CD4-positive, CD25-positive, alpha-beta regulatory T cell (primary cell): ENCODE measurements at regions not wholly inside any gene's neighbourhood (a gene's known extent, or its start where the extent isn't known, plus 50 kb on each side); places are given as distances from the start of the nearest gene placed in this dataset.
"Not testable (repeated sequence)": the region's sequence is repeated elsewhere in the genome, so short reads cannot be mapped to it uniquely, and the experiment has no call there.

ENCODE experiments used
- ATAC-seq, 2 donors: fragments of 150-1000 bp; cut with Tn5 transposase; one replicate each; pipeline ENCODE4 v1.10.0; 2021; ENCODE audit warnings: low read depth in 2 of 2, moderate number of reproducible peaks in 2 of 2, moderate library complexity in 1 of 2
- DNase-seq, 3 donors: peaks; one replicate each; pipeline versions ENCODE4 v3.0.0 to v3.0.0-alpha.2; 2012 to 2022; ENCODE audit warnings: mixed read lengths in 1 of 3
- H3K27ac ChIP-seq: one replicate; pipeline ENCODE4 v1.7.0; 2013; ENCODE audit warnings: mild to moderate bottlenecking, low read length; ENCODE audit not compliant: insufficient read depth, poor library complexity, severe bottlenecking
- H3K27me3 ChIP-seq: one replicate; pipeline ENCODE4 v1.7.0; 2013; ENCODE audit warnings: low read length; ENCODE audit not compliant: control insufficient read depth, insufficient read depth
- H3K36me3 ChIP-seq: one replicate; pipeline ENCODE4 v1.7.0; 2013; ENCODE audit warnings: mild to moderate bottlenecking, low read length, moderate library complexity; ENCODE audit not compliant: control insufficient read depth, insufficient read depth
- H3K4me1 ChIP-seq: 2 replicates; pipeline ENCODE4 v1.7.0; 2013; ENCODE audit warnings: mild to moderate bottlenecking, low read length; ENCODE audit not compliant: insufficient read depth, control insufficient read depth, poor library complexity, severe bottlenecking
- H3K4me3 ChIP-seq: one replicate; pipeline ENCODE4 v1.7.0; 2013; ENCODE audit warnings: low read depth, mild to moderate bottlenecking, low read length, moderate library complexity
- H3K9me3 ChIP-seq, 2 experiments: 1 replicate in 1 of 2; 2 replicates in 1 of 2; pipeline ENCODE4 v1.7.0; 2013; ENCODE audit warnings: low read length in 2 of 2, mild to moderate bottlenecking in 1 of 2, moderate library complexity in 1 of 2; ENCODE audit not compliant: control insufficient read depth in 2 of 2
- H3K27ac Mint-ChIP-seq, 3 donors: one replicate each; pipeline ENCODE4 v1.8.0; 2020 to 2022; ENCODE audit warnings: mild to moderate bottlenecking in 3 of 3, mixed read lengths in 3 of 3, moderate library complexity in 2 of 3
- H3K27me3 Mint-ChIP-seq: one replicate; pipeline ENCODE4 v1.8.0; 2022; ENCODE audit warnings: mild to moderate bottlenecking, mixed read lengths
- H3K36me3 Mint-ChIP-seq: one replicate; pipeline ENCODE4 v1.8.0; 2020; ENCODE audit warnings: mixed read lengths
- H3K4me1 Mint-ChIP-seq, 4 donors: one replicate each; pipeline ENCODE4 v1.8.0; 2020 to 2022; ENCODE audit warnings: mixed read lengths in 4 of 4, mild to moderate bottlenecking in 1 of 4
- H3K4me3 Mint-ChIP-seq, 4 donors: one replicate each; pipeline ENCODE4 v1.8.0; 2020 to 2022; ENCODE audit warnings: mild to moderate bottlenecking in 4 of 4, mixed read lengths in 4 of 4, moderate library complexity in 3 of 4
- H3K9me3 Mint-ChIP-seq, 7 donors: one replicate each; pipeline ENCODE4 v1.8.0; 2020 to 2022; ENCODE audit warnings: mixed read lengths in 7 of 7, mild to moderate bottlenecking in 3 of 7, moderate library complexity in 2 of 7

GRCh38 chr16:86075839-86076440 is 177.0 kb downstream of the IRF8 start:
- DNase-seq = no peak
- no peak overlapping the region for H3K27ac Mint-ChIP-seq

GRCh38 chr16:86076606-86077005 is 177.6 kb downstream of the IRF8 start:
- H3K27me3 Mint-ChIP-seq = no peaks in the 10 kb centered on the region
- Histone ChIP-seq H3K4me3 (no peak overlapping the region), H3K36me3 (no peaks in the 10 kb centered on the region), H3K9me3 (no peaks in the 10 kb centered on the region), H3K27ac (no peak overlapping the region), H3K27me3 (no peaks in the 10 kb centered on the region), H3K4me1 (no peaks in the 10 kb centered on the region)
- peaks cover 0 to 4% (median 0%) of the 10 kb centered on the region in 7 donors for H3K9me3 Mint-ChIP-seq
- H3K36me3 Mint-ChIP-seq = no peaks in the 10 kb centered on the region
- H3K4me3 Mint-ChIP-seq = no peak overlapping the region
- ATAC-seq (no peak), DNase-seq (no peak)
- no peak overlapping the region for H3K27ac Mint-ChIP-seq
- H3K4me1 Mint-ChIP-seq = no peaks in the 10 kb centered on the region

More at GRCh38 chr16:86075839-86076440, 177.0 kb downstream of the IRF8 start:
- Histone ChIP-seq H3K4me1 (no peaks in the 10 kb centered on the region), H3K4me3 (no peak overlapping the region), H3K36me3 (no peaks in the 10 kb centered on the region), H3K9me3 (no peaks in the 10 kb centered on the region), H3K27me3 (no peaks in the 10 kb centered on the region), H3K27ac (no peak overlapping the region)
- H3K36me3 Mint-ChIP-seq = no peaks in the 10 kb centered on the region
- H3K9me3 Mint-ChIP-seq = peaks cover 0 to 4% (median 0%) of the 10 kb centered on the region in 7 donors
- no peak for ATAC-seq
- H3K4me3 Mint-ChIP-seq = no peak overlapping the region
- no peaks in the 10 kb centered on the region for H3K27me3 Mint-ChIP-seq
- no peaks in the 10 kb centered on the region for H3K4me1 Mint-ChIP-seq

- H3K9me3 Mint-ChIP-seq = peaks cover 0 to 4% (median 0%) of the 10 kb centered on the region in 7 donors
- H3K27me3 Mint-ChIP-seq = no peaks in the 10 kb centered on the region
- no peak overlapping the region for H3K27ac Mint-ChIP-seq
- Histone ChIP-seq H3K4me3 (no peak overlapping the region), H3K27me3 (no peaks in the 10 kb centered on the region), H3K36me3 (no peaks in the 10 kb centered on the region), H3K9me3 (no peaks in the 10 kb centered on the region), H3K27ac (no peak overlapping the region), H3K4me1 (no peaks in the 10 kb centered on the region)
- H3K4me3 Mint-ChIP-seq = no peak overlapping the region
- DNase-seq (no peak), ATAC-seq (no peak)
- no peaks in the 10 kb centered on the region for H3K36me3 Mint-ChIP-seq
- no peaks in the 10 kb centered on the region for H3K4me1 Mint-ChIP-seq
Measured at GRCh38 chr16:86077243-86077940, 178.4 kb downstream of the IRF8 start.

- Histone ChIP-seq H3K4me1 (no peaks in the 10 kb centered on the region), H3K27me3 (no peaks in the 10 kb centered on the region), H3K9me3 (no peaks in the 10 kb centered on the region), H3K4me3 (no peak overlapping the region), H3K27ac (no peak overlapping the region), H3K36me3 (no peaks in the 10 kb centered on the region)
- Mint-ChIP-seq H3K4me3 (no peak overlapping the region), H3K9me3 (peaks cover 0 to 4% (median 0%) of the 10 kb centered on the region in 7 donors), H3K27me3 (no peaks in the 10 kb centered on the region), H3K36me3 (no peaks in the 10 kb centered on the region), H3K4me1 (no peaks in the 10 kb centered on the region), H3K27ac (no peak overlapping the region)
- DNase-seq (no peak), ATAC-seq (no peak)
Measured at GRCh38 chr16:86078121-86078600, 179.2 kb downstream of the IRF8 start.

GRCh38 chr16:86078711-86079110 is 179.7 kb downstream of the IRF8 start:
- ATAC-seq, H3K4me1 Mint-ChIP-seq, H3K36me3 ChIP-seq, H3K27ac ChIP-seq, DNase-seq, H3K4me3 Mint-ChIP-seq, H3K4me1 ChIP-seq, H3K36me3 Mint-ChIP-seq, H3K4me3 ChIP-seq, H3K9me3 Mint-ChIP-seq, H3K9me3 ChIP-seq, H3K27ac Mint-ChIP-seq, H3K27me3 Mint-ChIP-seq, H3K27me3 ChIP-seq: not testable (repeated sequence)

GRCh38 chr16:86079255-86079885 is 180.4 kb downstream of the IRF8 start:
- no peaks in the 10 kb centered on the region for H3K4me1 ChIP-seq
- no peaks in the 10 kb centered on the region for H3K27me3 ChIP-seq
- Mint-ChIP-seq H3K36me3 (no peaks in the 10 kb centered on the region), H3K9me3 (no peaks in the 10 kb centered on the region), H3K27ac (no peak overlapping the region), H3K27me3 (no peaks in the 10 kb centered on the region), H3K4me3 (no peak overlapping the region), H3K4me1 (no peaks in the 10 kb centered on the region)
- H3K27ac ChIP-seq = no peak overlapping the region
- no peak overlapping the region for H3K4me3 ChIP-seq
- no peak for DNase-seq
- ATAC-seq = no peak
- no peaks in the 10 kb centered on the region for H3K36me3 ChIP-seq
- H3K9me3 ChIP-seq = no peaks in the 10 kb centered on the region

- no peak for DNase-seq
- H3K4me3 Mint-ChIP-seq = no peak overlapping the region
- no peaks in the 10 kb centered on the region for H3K36me3 Mint-ChIP-seq
Measured at GRCh38 chr16:86080131-86080875, 181.3 kb downstream of the IRF8 start.

More at GRCh38 chr16:86080131-86080875, 181.3 kb downstream of the IRF8 start:
- Histone ChIP-seq H3K4me1 (no peaks in the 10 kb centered on the region), H3K36me3 (no peaks in the 10 kb centered on the region), H3K4me3 (no peak overlapping the region), H3K9me3 (no peaks in the 10 kb centered on the region), H3K27ac (no peak overlapping the region), H3K27me3 (no peaks in the 10 kb centered on the region)
- Mint-ChIP-seq H3K9me3 (no peaks in the 10 kb centered on the region), H3K27ac (no peak overlapping the region), H3K27me3 (no peaks in the 10 kb centered on the region), H3K4me1 (no peaks in the 10 kb centered on the region)
- no peak for ATAC-seq
